Lung (tissue), 11 donors: ENCODE measurements at regions not wholly inside any gene's neighbourhood (a gene's known extent, or its start where the extent isn't known, plus 50 kb on each side); places are given as distances from the start of the nearest gene placed in this dataset.

ENCODE experiments used
- ATAC-seq: fragments of 200-7000 bp; cut with Tn5 transposase; one replicate; pipeline ENCODE4 v1.9.1; 2020; ENCODE audit warnings: moderate number of reproducible peaks; ENCODE audit not compliant: insufficient read depth, low FRiP score
- DNase-seq, 3 donors: peaks; one replicate each; pipeline ENCODE4 v3.0.0-alpha.2; 2013 to 2017
- H3K27ac ChIP-seq, 2 donors: one replicate each; pipeline ENCODE4 v1.5.1; 2013; ENCODE audit warnings: mild to moderate bottlenecking in 2 of 2, moderate library complexity in 2 of 2, control low read depth in 1 of 2, inconsistent platforms in 1 of 2, low read depth in 1 of 2, low read length in 1 of 2
- H3K27me3 ChIP-seq, 3 donors: one replicate each; pipeline ENCODE4 v1.5.1; 2013; ENCODE audit warnings: low read length in 2 of 3; ENCODE audit not compliant: control insufficient read depth in 3 of 3, insufficient read depth in 3 of 3
- H3K36me3 ChIP-seq, 4 donors: one replicate each; pipeline ENCODE4 v1.5.1; 2013; ENCODE audit warnings: low read length in 4 of 4, mild to moderate bottlenecking in 1 of 4, moderate library complexity in 1 of 4; ENCODE audit not compliant: control insufficient read depth in 4 of 4, insufficient read depth in 4 of 4
- H3K4me1 ChIP-seq, 5 donors: one replicate each; pipeline ENCODE4 v1.5.1; 2013; ENCODE audit warnings: low read length in 5 of 5, mild to moderate bottlenecking in 2 of 5, moderate library complexity in 1 of 5; ENCODE audit not compliant: control insufficient read depth in 5 of 5, insufficient read depth in 5 of 5
- H3K4me3 ChIP-seq: one replicate; pipeline ENCODE4 v1.5.1; 2013; ENCODE audit warnings: mild to moderate bottlenecking, control low read depth, moderate library complexity
- H3K9ac ChIP-seq, 2 donors: one replicate each; pipeline ENCODE4 v1.5.1; 2013; ENCODE audit warnings: low read length in 2 of 2, control low read depth in 1 of 2; ENCODE audit not compliant: insufficient read depth in 1 of 2
- H3K9me3 ChIP-seq, 4 donors: one replicate each; pipeline ENCODE4 v1.5.1; 2013; ENCODE audit warnings: low read length in 3 of 4, mild to moderate bottlenecking in 1 of 4, moderate library complexity in 1 of 4; ENCODE audit not compliant: control insufficient read depth in 4 of 4, insufficient read depth in 3 of 4
- WGBS, 2 donors: extraction: QIAGEN DNeasy Blood & Tissue Kit; methylation state at CpG; one replicate each; pipeline ENCODE4 v1.1.7; 2013; 5-methylcytosine and 5-hydroxymethylcytosine counted together
- TF ChIP-seq, protein P1 (sequence below): IDR thresholded peaks from 2 replicates; pipeline ENCODE4 v1.5.1; 2012; ENCODE audit warnings: mild to moderate bottlenecking; ENCODE audit errors: control extremely low read depth, extremely low read depth
- donor health status: control.
- donor health status: control.
- donor health status: Bipolar disorder and iron deficiency.
- donor health status: healthy.
- donor health status: DM: yes; HTN: yes; CAD: no.

GRCh38 chr2:117108741-117109267, 705.7 kb upstream of the DDX18 start:
- DNase-seq (no peak), ATAC-seq (no peak)
- Histone ChIP-seq H3K9ac (no peak overlapping the region), H3K4me3 (no peak overlapping the region), H3K27me3 (no peaks in the 10 kb centered on the region), H3K9me3 (peaks cover 0 to 6% (median 0%) of the 10 kb centered on the region in 4 donors), H3K4me1 (no peaks in the 10 kb centered on the region), H3K36me3 (no peaks in the 10 kb centered on the region), H3K27ac (no peak overlapping the region)
- 86 to 90% methylated on average over 9 of the region's 9 CpGs for WGBS, 2 donors
- TF ChIP-seq, protein P1, sequence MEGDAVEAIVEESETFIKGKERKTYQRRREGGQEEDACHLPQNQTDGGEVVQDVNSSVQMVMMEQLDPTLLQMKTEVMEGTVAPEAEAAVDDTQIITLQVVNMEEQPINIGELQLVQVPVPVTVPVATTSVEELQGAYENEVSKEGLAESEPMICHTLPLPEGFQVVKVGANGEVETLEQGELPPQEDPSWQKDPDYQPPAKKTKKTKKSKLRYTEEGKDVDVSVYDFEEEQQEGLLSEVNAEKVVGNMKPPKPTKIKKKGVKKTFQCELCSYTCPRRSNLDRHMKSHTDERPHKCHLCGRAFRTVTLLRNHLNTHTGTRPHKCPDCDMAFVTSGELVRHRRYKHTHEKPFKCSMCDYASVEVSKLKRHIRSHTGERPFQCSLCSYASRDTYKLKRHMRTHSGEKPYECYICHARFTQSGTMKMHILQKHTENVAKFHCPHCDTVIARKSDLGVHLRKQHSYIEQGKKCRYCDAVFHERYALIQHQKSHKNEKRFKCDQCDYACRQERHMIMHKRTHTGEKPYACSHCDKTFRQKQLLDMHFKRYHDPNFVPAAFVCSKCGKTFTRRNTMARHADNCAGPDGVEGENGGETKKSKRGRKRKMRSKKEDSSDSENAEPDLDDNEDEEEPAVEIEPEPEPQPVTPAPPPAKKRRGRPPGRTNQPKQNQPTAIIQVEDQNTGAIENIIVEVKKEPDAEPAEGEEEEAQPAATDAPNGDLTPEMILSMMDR: no peak

- Histone ChIP-seq H3K27me3 (no peaks in the 10 kb centered on the region), H3K4me1 (no peaks in the 10 kb centered on the region), H3K4me3 (no peak overlapping the region), H3K27ac (no peak overlapping the region), H3K9ac (no peak overlapping the region), H3K36me3 (no peaks in the 10 kb centered on the region), H3K9me3 (no peaks in the 10 kb centered on the region)
- TF ChIP-seq, protein P1: no peak
- WGBS, 2 donors: 38 to 45% methylated on average over 1 of the region's 1 CpG
- ATAC-seq (no peak), DNase-seq (no peak)
Measured at GRCh38 chr2:117118994-117119393, 695.5 kb upstream of the DDX18 start.

- Histone ChIP-seq H3K9me3 (no peaks in the 10 kb centered on the region), H3K27ac (no peak overlapping the region), H3K36me3 (no peaks in the 10 kb centered on the region), H3K4me3 (no peak overlapping the region), H3K4me1 (no peaks in the 10 kb centered on the region), H3K9ac (no peak overlapping the region), H3K27me3 (no peaks in the 10 kb centered on the region)
- no peak for DNase-seq
- ATAC-seq: no peak
- TF ChIP-seq, protein P1: no peak
- WGBS, 2 donors: 91 to 93% methylated on average over 1 of the region's 1 CpG
Measured at GRCh38 chr2:117123362-117123761, 691.1 kb upstream of the DDX18 start.

DNA sequence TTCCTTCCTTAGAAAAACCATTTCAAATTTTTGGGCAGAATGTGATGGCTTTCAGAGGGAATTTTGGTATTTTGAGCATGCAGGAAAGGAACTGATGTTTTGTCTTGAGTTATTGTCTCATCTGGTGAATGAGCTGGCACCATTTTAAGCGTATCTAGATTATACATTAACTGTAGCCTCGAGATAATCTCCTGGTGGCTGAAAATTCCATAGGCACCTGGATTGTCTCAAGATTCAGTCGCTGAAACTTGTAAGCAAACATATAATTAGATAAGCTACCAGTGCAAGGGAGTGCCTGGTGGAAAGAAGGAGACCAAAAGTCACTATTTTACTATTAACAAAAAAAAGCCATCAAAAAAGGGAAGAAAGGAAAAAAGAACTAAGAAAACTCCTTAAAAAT, 687.8 kb upstream of the DDX18 start:
- TF ChIP-seq, protein P1: no peak
- no peak overlapping the region for H3K9ac ChIP-seq
- no peaks in the 10 kb centered on the region for H3K36me3 ChIP-seq
- no peak for DNase-seq
- peaks cover 0 to 2% (median 0%) of the 10 kb centered on the region in 4 donors for H3K9me3 ChIP-seq
- H3K27ac ChIP-seq: no peak overlapping the region
- WGBS, 2 donors: 37 to 66% methylated on average over 3 of the region's 3 CpGs
- H3K27me3 ChIP-seq: no peaks in the 10 kb centered on the region
- H3K4me1 ChIP-seq: no peaks in the 10 kb centered on the region
- no peak for ATAC-seq
- H3K4me3 ChIP-seq: no peak overlapping the region
